ENCODE measurements at regions not wholly inside any gene's neighbourhood (a gene's known extent, or its start where the extent isn't known, plus 50 kb on each side); places are given as distances from the start of the nearest gene placed in this dataset.

DNA sequence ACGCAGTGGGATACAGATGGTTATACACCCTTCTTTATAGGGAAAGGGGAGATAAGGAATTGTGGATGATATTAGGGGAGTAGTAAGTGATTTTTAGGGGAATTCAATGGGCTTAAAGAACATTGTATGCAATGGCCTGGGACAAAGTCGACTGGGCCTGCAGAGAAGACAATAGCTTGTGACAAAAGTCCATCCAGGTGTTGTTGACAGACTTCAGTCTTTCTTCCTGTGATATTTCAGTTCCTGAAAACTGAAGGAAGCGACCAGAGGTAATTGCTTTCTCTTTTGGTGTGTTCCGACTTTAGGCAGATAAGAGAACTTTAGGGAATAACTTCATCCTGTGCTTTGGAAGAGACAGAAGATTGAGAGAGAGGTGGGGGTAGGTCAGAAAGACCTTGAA, 83.1 kb upstream of the NEUROD1 start:
- TF ChIP-seq REST (IDR thresholded peaks at IDR 0.05; ENCODE audit: low read depth, low read length) (no peak), GABPA (IDR thresholded peaks at IDR 0.05; ENCODE audit: low read depth) (no peak), EP300 (IDR thresholded peaks at IDR 0.05; ENCODE audit: borderline replicate concordance in 1 of 2, low read depth in 1 of 2, low read length in 1 of 2) (no peak), RAD21 (IDR thresholded peaks at IDR 0.05; ENCODE audit: low read length) (no peak), RFX5 (IDR thresholded peaks at IDR 0.05; ENCODE audit: low read length) (no peak), TEAD4 (IDR thresholded peaks at IDR 0.05; ENCODE audit: borderline replicate concordance, insufficient read depth) (no peak), GATA2 (CRISPR knock-in tag; IDR thresholded peaks at IDR 0.05) (no peak), EZH2phosphoT487 (IDR thresholded peaks at IDR 0.05; ENCODE audit: borderline replicate concordance, low read depth) (no peak), TAF1 (IDR thresholded peaks at IDR 0.05; ENCODE audit: borderline replicate concordance, low read depth, low read length) (no peak), YY1 (IDR thresholded peaks at IDR 0.05; ENCODE audit: low read depth) (no peak), MXI1 (IDR thresholded peaks at IDR 0.05; ENCODE audit: low read depth, low read length) (no peak)
- TF ChIP-seq, protein P1, sequence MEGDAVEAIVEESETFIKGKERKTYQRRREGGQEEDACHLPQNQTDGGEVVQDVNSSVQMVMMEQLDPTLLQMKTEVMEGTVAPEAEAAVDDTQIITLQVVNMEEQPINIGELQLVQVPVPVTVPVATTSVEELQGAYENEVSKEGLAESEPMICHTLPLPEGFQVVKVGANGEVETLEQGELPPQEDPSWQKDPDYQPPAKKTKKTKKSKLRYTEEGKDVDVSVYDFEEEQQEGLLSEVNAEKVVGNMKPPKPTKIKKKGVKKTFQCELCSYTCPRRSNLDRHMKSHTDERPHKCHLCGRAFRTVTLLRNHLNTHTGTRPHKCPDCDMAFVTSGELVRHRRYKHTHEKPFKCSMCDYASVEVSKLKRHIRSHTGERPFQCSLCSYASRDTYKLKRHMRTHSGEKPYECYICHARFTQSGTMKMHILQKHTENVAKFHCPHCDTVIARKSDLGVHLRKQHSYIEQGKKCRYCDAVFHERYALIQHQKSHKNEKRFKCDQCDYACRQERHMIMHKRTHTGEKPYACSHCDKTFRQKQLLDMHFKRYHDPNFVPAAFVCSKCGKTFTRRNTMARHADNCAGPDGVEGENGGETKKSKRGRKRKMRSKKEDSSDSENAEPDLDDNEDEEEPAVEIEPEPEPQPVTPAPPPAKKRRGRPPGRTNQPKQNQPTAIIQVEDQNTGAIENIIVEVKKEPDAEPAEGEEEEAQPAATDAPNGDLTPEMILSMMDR (IDR thresholded peaks at IDR 0.05): no peak
- TF ChIP-seq, protein P2, sequence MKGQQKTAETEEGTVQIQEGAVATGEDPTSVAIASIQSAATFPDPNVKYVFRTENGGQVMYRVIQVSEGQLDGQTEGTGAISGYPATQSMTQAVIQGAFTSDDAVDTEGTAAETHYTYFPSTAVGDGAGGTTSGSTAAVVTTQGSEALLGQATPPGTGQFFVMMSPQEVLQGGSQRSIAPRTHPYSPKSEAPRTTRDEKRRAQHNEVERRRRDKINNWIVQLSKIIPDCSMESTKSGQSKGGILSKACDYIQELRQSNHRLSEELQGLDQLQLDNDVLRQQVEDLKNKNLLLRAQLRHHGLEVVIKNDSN (IDR thresholded peaks at IDR 0.05; ENCODE audit: borderline replicate concordance, low read depth): no peak

All from SK-N-SH (cell line).